ENCODE measurements at regions not wholly inside any gene's neighbourhood (a gene's known extent, or its start where the extent isn't known, plus 50 kb on each side); places are given as distances from the start of the nearest gene placed in this dataset.

- TF ChIP-seq CTCF (IDR thresholded peaks at IDR 0.05) (no peak), POLR2A (IDR thresholded peaks at IDR 0.05) (no peak), POLR2AphosphoS5 (IDR thresholded peaks at IDR 0.05) (no peak)
Measured at GRCh38 chr10:36638462-36639155, 486.8 kb upstream of the ANKRD30A start.

Measured in upper lobe of left lung (tissue), 4 donors.